GM21529 (cell line): ENCODE measurements at regions not wholly inside any gene's neighbourhood (a gene's known extent, or its start where the extent isn't known, plus 50 kb on each side); places are given as distances from the start of the nearest gene placed in this dataset.
A peak's percentile ranks its signal among the peaks of the same experiment; 100 is the strongest.
"Not testable (repeated sequence)": the region's sequence is repeated elsewhere in the genome, so short reads cannot be mapped to it uniquely, and the experiment has no call there.

Experiments used
- ATAC-seq: cut with Tn5 transposase; IDR thresholded peaks from one replicate; pipeline ENCODE4 v1.9.1; 2021; ENCODE audit not compliant: unreplicated experiment

GRCh38 chr15:22519213-22519612, 60.5 kb downstream of the GOLGA6L22 start:
- ATAC-seq, result peak; percentile 65

- ATAC-seq, result not testable (repeated sequence)
These were observed 67.8 kb downstream of the GOLGA6L22 start for GRCh38 chr15:22526537-22526936.

- ATAC-seq, result not testable (repeated sequence)
These were observed 68.3 kb downstream of the GOLGA6L22 start for GRCh38 chr15:22527016-22527415.

DNA sequence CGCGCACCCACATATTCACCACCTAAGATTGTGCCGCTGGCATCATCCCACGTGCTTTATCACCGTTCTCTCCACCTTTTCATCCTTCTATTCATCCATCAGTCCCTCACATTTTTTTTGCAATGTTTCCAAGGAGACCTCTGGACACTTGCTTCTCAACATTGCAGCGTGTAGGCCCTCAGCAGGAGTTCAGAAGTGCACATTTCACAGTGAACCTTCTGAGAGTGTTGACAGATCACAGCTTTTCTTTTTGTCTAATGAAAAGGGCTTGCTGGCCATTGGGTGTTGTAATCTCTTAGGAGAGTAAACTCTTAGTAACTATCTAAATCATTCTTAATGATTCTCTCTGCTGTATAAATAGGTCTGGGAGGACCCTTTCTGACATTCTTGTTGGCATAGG, 70.5 kb downstream of the GOLGA6L22 start:
- not testable (repeated sequence) for ATAC-seq

DNA sequence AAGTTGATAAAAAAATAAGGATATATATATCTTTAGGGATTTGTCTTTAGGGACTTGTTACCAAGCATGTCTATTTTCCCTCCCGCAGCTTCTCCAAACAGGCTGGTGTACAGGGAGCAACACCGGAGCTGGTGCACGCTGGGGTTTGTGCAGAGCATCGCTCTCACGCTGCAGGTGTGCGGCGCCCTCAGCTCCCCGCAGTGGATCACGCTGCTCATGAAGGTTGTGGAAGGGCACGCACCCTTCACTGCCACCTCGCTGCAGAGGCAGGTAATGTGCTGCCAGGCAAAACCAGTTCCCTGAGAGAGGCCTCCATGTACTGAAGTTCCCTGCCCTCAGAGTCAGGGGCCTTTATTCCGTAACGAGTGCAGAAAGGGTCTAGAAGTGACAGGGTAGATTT, 101.0 kb downstream of the GOLGA6L22 start:
- ATAC-seq, result not testable (repeated sequence)

DNA sequence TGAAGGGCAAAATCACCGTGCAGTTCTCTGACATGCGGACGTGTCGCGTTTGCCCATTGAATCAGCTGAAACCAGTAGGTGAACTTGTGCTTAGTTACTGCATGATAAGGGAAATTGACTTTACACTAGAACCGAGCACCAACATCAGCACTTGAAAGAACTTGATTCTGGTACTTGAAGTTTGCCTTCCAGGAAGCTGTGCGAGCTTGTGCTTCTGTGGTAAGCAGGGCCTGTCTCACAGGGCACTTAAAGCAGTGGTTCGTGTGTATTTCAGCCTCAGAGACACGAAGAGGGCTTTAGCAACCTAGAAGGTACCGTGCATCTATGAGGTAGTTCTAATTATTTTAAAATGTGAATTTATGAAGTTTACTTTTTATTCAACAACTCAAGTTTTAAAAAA, 103.0 kb downstream of the GOLGA6L22 start:
- ATAC-seq, result not testable (repeated sequence)

GRCh38 chr15:22566510-22566909, 107.8 kb downstream of the GOLGA6L22 start:
- not testable (repeated sequence) for ATAC-seq

- not testable (repeated sequence) for ATAC-seq
These were observed 110.8 kb downstream of the GOLGA6L22 start for GRCh38 chr15:22569486-22569885.

GRCh38 chr15:22572152-22572735, 113.5 kb downstream of the GOLGA6L22 start:
- not testable (repeated sequence) for ATAC-seq

DNA sequence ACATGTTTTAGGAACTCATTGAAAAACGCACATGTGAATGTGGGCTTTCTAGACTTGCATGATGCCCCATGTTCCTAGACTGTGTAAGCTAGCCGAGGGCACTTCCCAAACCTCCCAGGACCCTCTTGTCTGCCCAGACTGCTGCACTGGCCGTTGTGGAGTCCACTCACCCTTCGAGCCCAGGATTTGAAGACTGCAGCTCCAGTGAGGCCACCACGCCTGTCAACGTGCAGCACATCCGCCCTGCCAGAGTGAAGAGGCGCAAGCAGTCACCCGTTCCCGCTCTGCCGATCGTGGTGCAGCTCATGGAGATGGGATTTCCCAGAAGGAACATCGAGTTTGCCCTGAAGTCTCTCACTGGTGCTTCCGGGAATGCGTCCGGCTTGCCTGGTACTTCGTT, 114.1 kb downstream of the GOLGA6L22 start:
- not testable (repeated sequence) for ATAC-seq

DNA sequence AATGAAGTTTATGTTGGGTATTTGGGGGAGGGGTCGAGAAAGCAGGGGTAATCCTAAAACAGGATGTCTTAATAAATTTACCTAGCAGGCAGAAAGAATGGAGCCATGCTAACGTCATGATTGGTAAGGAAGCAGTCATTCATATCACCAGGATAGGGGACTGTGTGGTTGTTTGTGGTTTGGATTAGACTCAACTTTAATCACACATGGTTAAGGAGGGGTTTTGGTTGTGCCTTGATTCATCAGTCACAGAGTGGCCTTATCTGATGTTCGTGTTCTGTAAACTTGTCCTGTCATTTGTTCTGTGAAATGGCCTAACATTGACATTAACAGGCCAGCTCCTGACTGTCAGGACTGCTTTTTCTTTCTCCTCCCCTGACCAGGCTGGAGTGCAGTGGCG, 119.1 kb downstream of the GOLGA6L22 start:
- ATAC-seq, result not testable (repeated sequence)

GRCh38 chr15:22579213-22579612, 120.5 kb downstream of the GOLGA6L22 start:
- ATAC-seq, result not testable (repeated sequence)

DNA sequence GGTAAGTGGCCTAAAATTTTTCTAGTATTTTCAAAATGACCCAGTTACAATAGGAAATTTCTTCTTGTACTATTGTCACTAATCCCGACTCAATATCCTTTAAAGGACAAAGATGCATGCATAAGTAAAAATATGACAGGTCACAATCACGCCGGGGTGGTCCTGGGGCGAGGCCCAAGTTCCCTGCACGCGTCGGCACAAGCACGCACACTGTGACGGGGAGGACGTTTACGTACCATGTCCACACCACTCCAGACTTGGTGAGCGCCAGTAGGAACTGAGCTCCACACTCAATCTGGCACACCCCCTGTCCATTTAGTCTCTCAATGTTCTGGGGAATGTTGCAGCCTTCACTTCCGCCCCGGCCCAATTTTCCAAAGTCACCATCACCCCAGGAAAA, 128.7 kb downstream of the GOLGA6L22 start:
- not testable (repeated sequence) for ATAC-seq

DNA sequence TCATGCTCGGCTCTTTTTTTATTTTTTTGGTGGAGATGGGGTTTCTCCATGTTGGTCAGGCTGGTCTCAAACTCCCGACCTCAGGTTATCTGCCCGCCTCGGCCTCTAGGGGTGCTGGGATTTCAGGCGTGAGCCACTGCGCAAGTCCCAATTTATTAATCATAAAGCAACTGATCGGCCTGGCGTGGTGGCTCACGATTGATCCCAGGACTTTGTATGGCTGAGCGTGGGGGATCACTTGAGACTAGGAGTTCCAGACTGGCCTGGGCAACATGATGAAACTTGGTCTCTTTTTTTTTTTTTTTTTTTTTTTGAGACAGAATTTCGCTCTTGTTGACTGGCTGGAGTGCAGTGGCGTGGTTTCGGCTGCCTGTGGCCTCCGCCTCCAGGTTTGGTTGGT, 139.8 kb downstream of the GOLGA6L22 start:
- not testable (repeated sequence) for ATAC-seq

DNA sequence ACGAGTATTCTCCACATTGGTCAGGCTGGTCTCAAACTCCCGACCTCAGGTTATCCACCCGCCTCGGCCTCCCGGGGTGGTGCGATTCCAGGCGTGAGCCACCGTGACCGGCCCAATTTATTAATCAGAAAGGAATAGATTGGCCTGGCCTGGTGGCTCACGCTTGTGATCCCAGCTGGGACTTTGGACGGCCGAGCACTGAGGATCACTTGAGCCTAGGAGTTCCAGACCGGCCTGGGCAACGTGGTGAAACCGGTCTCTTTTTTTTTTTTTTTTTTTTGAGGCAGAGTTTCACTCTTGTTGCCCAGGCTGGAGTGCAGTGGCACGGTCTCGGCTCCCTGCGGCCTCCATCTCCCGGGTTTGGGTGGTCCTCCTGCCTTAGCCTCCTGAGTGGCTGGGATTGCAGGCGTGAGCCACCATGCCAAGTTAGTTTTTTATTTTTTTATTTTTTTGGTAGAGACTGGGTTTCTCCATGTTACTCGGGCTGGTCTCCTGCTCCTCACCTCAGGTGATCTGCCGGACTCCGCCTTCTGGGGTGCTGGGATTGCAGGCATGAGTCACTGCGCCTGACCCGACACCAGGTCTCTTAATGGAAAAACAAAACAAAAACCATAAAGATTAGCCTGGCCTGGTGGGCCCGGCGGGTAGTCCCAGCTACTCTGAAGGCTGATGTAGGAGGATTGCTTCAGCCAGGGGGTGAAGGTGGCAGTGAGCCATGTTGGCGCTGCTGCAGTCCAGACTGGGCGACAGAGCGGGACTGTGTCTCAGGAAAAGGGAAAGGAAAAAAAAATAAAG, 141.0 kb downstream of the GOLGA6L22 start:
- not testable (repeated sequence) for ATAC-seq

- ATAC-seq, result not testable (repeated sequence)
These were observed 158.3 kb downstream of the GOLGA6L22 start for GRCh38 chr15:22616976-22617375.

GRCh38 chr15:22631789-22632188, 154.7 kb upstream of the NIPA1 start:
- not testable (repeated sequence) for ATAC-seq

DNA sequence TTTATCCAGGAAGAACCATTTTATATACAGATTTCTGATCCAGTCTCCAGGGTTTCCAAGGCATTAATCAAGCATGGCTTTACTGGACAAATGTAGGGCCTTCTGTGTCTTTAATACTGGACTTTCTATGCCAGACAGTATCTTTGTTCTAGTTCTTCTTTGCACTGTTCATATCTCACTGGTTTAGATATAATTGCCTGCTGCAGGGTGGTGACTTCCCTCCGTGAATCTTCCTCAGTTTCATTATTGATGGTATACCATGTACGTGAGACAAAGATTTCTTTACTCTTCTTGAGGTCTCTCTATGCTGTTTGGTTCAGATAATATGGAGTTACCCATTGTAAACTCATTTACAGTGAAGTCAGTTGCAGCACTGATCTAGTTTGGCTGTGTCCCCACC, 146.5 kb upstream of the NIPA1 start:
- ATAC-seq, result not testable (repeated sequence)

DNA sequence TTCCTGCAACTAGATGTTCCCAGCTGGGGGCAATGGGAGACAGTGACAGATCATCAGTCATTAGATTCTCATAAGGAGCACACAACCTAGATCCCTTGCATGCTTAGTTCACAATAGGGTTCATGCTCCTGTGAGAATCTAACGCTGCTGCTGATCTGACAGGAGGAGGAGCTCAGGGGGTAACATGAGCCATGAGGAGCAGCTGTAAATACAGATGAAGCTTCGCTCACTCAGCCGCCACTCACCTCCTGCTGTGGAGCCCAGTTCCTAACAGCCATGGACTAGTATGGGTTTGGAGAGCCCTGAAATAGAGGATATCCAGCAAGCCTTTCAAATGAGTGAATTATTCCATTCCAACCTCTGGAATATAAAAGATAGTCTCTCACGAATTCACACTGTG, 137.0 kb upstream of the NIPA1 start:
- not testable (repeated sequence) for ATAC-seq

GRCh38 chr15:22651179-22651578, 135.3 kb upstream of the NIPA1 start:
- ATAC-seq, result not testable (repeated sequence)

DNA sequence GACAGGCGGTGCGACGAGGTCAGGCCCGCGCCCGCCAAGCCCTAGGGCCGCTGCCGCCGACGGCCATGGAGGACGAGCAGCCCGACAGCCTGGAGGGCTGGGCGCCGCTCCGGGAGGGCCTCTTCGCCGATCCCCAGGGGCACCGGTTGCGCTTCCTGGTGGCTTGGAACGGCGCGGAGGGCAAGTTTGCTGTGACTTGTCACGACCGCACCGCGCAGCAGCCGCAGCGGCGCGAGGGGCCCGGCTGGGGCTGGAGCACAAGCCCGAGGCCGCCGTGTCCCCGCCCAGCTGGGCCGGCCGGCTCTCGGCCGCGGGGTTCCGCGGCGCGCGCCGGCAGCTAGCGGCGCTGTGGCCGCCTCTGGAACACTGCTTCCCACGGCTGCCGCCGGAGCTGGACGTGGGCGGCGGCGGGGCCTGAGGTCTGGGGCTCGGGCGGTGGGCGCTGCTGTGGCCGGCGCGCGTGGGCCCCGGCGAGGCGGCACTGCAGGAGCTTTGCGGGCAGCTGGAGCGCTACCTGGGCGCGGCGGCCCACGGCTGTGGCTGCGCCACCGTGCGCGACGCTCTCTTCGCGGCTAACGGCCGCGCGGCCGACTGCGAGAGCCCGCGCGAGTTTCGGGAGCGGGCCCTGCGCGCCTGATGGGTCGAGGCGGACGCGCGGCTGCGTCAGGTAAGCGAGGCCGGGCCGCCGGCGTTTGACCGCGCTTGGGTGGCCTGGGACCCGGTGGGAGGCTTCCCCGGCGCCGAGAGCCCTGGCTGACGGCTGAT, 122.0 kb upstream of the NIPA1 start:
- ATAC-seq, result peak; percentile 74
